Parathyroid adenoma (tissue), 2 donors: ENCODE measurements at regions not wholly inside any gene's neighbourhood (a gene's known extent, or its start where the extent isn't known, plus 50 kb on each side); places are given as distances from the start of the nearest gene placed in this dataset.

Source experiments
- H2AFZ ChIP-seq: fragments of 300-600 bp; sonication (generic); one replicate; pipeline ENCODE4 v1.7.0; 2017; ENCODE audit warnings: antibody characterized with exemption, mild to moderate bottlenecking
- H3K27ac ChIP-seq: fragments of 300-600 bp; sonication (generic); one replicate; pipeline ENCODE4 v1.7.0; 2017
- H3K27me3 ChIP-seq: fragments of 300-600 bp; sonication (generic); one replicate; pipeline ENCODE4 v1.7.0; 2017; ENCODE audit warnings: low read length; ENCODE audit not compliant: control insufficient read depth, insufficient read depth
- H3K36me3 ChIP-seq: fragments of 300-600 bp; sonication (generic); one replicate; pipeline ENCODE4 v1.7.0; 2017; ENCODE audit warnings: low read length; ENCODE audit not compliant: control insufficient read depth, insufficient read depth
- H3K4me1 ChIP-seq: fragments of 300-600 bp; sonication (generic); one replicate; pipeline ENCODE4 v1.7.0; 2017; ENCODE audit warnings: control low read depth
- H3K4me2 ChIP-seq: fragments of 300-600 bp; sonication (generic); one replicate; pipeline ENCODE4 v1.7.0; 2017; ENCODE audit warnings: low read length
- H3K4me3 ChIP-seq: fragments of 300-600 bp; sonication (generic); one replicate; pipeline ENCODE4 v1.7.0; 2017; ENCODE audit warnings: low read depth, low read length
- H3K79me2 ChIP-seq: fragments of 300-600 bp; sonication (generic); one replicate; pipeline ENCODE4 v1.7.0; 2017; ENCODE audit warnings: control low read depth
- H3K9ac ChIP-seq: fragments of 300-600 bp; sonication (generic); one replicate; pipeline ENCODE4 v1.7.0; 2017; ENCODE audit warnings: mild to moderate bottlenecking
- H3K9me3 ChIP-seq: fragments of 300-600 bp; sonication (generic); one replicate; pipeline ENCODE4 v1.7.0; 2017; ENCODE audit warnings: low read length; ENCODE audit not compliant: control insufficient read depth
- TF ChIP-seq, protein P1 (sequence below): fragments of 300-600 bp; sonication (generic); IDR thresholded peaks from one replicate; pipeline ENCODE4 v1.7.0; 2017; ENCODE audit warnings: antibody characterized with exemption, mild to moderate bottlenecking
- donor health status: primary hyperparathyroidism.

DNA sequence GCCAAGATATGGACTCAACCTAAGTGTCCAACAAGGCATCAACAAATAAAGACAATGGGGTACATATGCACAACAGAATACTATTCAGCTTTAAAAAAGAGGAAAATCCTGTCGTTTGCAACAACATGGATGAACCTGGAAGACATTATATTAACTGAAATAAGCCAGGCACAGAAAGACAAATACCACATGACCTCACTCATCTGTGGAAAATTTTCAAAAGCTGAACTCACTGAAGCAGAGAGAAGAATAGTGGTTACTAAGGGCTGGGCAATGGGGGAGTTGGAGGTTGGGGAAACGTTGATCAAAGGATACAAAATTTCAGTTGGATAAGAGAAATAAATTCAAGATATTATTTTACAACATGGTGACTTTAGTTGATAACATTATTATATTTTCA, 221.4 kb upstream of the PITRM1 start:
- no peaks in the 10 kb centered on the region for H3K4me1 ChIP-seq
- H3K9ac ChIP-seq = no peak overlapping the region
- TF ChIP-seq, protein P1, sequence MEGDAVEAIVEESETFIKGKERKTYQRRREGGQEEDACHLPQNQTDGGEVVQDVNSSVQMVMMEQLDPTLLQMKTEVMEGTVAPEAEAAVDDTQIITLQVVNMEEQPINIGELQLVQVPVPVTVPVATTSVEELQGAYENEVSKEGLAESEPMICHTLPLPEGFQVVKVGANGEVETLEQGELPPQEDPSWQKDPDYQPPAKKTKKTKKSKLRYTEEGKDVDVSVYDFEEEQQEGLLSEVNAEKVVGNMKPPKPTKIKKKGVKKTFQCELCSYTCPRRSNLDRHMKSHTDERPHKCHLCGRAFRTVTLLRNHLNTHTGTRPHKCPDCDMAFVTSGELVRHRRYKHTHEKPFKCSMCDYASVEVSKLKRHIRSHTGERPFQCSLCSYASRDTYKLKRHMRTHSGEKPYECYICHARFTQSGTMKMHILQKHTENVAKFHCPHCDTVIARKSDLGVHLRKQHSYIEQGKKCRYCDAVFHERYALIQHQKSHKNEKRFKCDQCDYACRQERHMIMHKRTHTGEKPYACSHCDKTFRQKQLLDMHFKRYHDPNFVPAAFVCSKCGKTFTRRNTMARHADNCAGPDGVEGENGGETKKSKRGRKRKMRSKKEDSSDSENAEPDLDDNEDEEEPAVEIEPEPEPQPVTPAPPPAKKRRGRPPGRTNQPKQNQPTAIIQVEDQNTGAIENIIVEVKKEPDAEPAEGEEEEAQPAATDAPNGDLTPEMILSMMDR = no peak
- H3K27ac ChIP-seq = no peak overlapping the region
- no peak overlapping the region for H2AFZ ChIP-seq
- H3K4me3 ChIP-seq = no peak overlapping the region
- H3K4me2 ChIP-seq = no peak overlapping the region
- H3K79me2 ChIP-seq = no peaks in the 10 kb centered on the region
- H3K9me3 ChIP-seq = no peaks in the 10 kb centered on the region
- no peaks in the 10 kb centered on the region for H3K36me3 ChIP-seq
- no peaks in the 10 kb centered on the region for H3K27me3 ChIP-seq

DNA sequence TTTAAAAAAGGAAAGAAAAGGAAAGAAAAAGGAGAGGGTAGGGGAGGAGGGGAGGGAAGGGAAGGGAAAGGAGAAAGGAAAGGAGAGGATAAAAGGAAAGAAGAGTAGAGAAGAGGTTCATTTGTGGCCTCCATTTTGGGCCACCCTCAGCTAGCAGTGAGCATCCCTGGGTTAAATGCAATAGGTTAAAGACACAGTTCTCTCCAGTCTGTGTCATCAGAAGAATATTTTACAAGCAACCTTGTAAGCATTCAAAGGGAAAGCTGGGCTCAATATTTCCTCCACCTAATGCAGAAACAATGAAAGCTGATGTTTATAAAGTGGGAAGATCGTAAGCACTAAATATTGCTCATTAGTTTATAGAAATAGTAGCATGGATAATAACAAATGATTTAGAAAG, 219.1 kb upstream of the PITRM1 start:
- H3K27ac ChIP-seq = no peak overlapping the region
- no peaks in the 10 kb centered on the region for H3K9me3 ChIP-seq
- no peak overlapping the region for H3K9ac ChIP-seq
- no peak overlapping the region for H3K4me3 ChIP-seq
- no peak overlapping the region for H3K4me2 ChIP-seq
- no peaks in the 10 kb centered on the region for H3K36me3 ChIP-seq
- no peaks in the 10 kb centered on the region for H3K27me3 ChIP-seq
- TF ChIP-seq, protein P1 = no peak
- H2AFZ ChIP-seq = no peak overlapping the region
- H3K4me1 ChIP-seq = no peaks in the 10 kb centered on the region
- H3K79me2 ChIP-seq = no peaks in the 10 kb centered on the region

DNA sequence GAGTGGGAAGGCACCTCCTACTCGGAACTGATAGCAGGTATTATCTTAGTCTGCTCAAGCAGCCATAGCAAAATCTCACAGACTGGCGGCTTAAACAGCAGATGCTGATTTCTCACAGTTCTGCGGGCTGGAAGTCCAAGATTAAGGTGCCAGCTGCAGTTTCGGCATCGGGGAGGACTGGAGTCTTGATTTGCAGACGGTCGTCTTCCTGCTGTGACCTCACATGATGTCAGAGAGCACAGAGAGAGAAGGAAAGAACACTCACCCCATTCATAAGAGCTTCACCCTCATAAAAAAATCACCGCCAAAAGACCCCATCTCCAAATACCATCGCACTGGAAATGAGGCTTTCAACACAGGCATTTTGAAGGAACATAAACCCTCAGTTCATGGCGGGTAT, 216.5 kb upstream of the PITRM1 start:
- Histone ChIP-seq H3K9me3 (no peaks in the 10 kb centered on the region), H3K36me3 (no peaks in the 10 kb centered on the region), H3K9ac (no peak overlapping the region), H3K4me3 (no peak overlapping the region), H3K4me2 (no peak overlapping the region), H3K27me3 (no peaks in the 10 kb centered on the region), H3K4me1 (no peaks in the 10 kb centered on the region), H3K27ac (no peak overlapping the region), H3K79me2 (no peaks in the 10 kb centered on the region), H2AFZ (no peak overlapping the region)
- TF ChIP-seq, protein P1 = no peak

DNA sequence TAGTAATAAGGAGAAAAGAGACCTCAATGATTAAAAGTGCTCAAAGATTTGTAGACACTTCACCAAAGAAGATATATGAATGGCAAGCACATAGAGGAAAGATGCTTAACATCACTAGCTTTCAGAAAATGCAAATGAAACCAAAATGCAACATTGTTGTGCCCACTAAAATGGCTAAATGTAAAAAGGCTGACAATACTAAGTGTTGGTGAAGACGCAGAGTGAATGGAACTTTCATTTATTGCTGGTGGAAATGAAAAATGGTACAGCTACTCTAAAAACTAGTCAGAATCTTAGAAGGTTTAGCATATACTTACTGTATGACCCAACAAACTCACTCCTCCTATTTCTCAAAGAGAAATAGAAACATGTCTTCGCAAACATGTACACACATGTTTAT, 212.9 kb upstream of the PITRM1 start:
- no peak overlapping the region for H3K27ac ChIP-seq
- H3K79me2 ChIP-seq = no peaks in the 10 kb centered on the region
- H2AFZ ChIP-seq = no peak overlapping the region
- no peak overlapping the region for H3K4me3 ChIP-seq
- H3K9me3 ChIP-seq = no peaks in the 10 kb centered on the region
- H3K4me2 ChIP-seq = no peak overlapping the region
- no peaks in the 10 kb centered on the region for H3K36me3 ChIP-seq
- H3K9ac ChIP-seq = no peak overlapping the region
- no peaks in the 10 kb centered on the region for H3K4me1 ChIP-seq
- H3K27me3 ChIP-seq = no peaks in the 10 kb centered on the region
- TF ChIP-seq, protein P1 = no peak

DNA sequence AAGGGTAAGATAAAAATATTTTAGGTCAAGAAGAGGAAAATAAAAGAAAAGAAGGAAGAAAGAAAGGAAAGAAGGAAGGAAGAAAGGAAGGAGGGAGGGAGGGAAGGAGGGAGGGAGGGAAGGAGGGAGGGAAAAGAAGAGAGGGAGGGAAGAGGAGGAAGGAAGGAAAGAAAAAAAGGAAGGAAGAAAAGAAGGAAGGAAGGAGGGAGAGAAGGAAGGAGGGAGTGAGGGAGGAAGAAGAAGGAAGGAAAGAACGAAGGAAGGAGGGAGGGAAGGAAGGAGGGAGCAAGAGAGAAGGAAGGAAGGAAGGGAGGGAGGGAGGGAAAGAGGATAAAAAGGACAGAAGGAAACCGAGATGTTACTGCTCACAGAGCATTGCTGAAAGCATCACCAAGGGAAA, 209.5 kb upstream of the PITRM1 start:
- H3K79me2 ChIP-seq = no peaks in the 10 kb centered on the region
- no peaks in the 10 kb centered on the region for H3K36me3 ChIP-seq
- H3K4me1 ChIP-seq = no peaks in the 10 kb centered on the region
- H2AFZ ChIP-seq = no peak overlapping the region
- H3K9me3 ChIP-seq = no peaks in the 10 kb centered on the region
- H3K4me3 ChIP-seq = no peak overlapping the region
- H3K4me2 ChIP-seq = no peak overlapping the region
- no peaks in the 10 kb centered on the region for H3K27me3 ChIP-seq
- H3K9ac ChIP-seq = no peak overlapping the region
- no peak overlapping the region for H3K27ac ChIP-seq
- TF ChIP-seq, protein P1 = no peak
